ENCODE measurements at regions not wholly inside any gene's neighbourhood (a gene's known extent, or its start where the extent isn't known, plus 50 kb on each side); places are given as distances from the start of the nearest gene placed in this dataset.

DNA sequence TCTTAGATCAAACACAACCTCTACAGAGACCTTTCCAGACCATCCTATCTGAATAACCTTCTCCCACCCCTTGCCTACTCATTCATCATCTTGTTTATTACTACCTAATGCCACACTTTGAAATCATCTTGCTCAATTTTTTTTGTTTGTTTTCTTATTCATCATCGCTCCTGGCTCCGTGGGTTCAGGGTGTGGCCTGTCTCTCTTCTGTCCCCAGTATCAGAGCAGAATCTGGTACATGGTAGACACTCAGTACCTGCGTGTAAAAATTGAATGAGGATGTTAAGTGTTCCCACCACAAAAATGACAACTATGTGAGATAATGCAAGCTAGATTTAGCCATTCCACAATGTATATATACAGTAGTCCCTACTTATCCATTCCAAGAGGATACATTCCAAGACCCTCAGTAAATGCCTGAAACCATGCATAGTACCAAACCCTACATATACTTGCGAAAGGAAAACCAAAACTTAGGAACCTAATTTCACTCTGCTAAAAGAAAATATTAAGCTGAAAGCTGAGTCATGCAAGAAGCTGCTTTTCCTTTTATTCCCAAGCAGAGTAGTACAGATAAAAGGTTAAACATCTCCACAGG, 72.1 kb upstream of the SEC61G start:
- no peak for TF ChIP-seq RCOR1 (IDR thresholded peaks at IDR 0.05; ENCODE audit: insufficient replicate concordance, low read length)
- TF ChIP-seq, protein P1, sequence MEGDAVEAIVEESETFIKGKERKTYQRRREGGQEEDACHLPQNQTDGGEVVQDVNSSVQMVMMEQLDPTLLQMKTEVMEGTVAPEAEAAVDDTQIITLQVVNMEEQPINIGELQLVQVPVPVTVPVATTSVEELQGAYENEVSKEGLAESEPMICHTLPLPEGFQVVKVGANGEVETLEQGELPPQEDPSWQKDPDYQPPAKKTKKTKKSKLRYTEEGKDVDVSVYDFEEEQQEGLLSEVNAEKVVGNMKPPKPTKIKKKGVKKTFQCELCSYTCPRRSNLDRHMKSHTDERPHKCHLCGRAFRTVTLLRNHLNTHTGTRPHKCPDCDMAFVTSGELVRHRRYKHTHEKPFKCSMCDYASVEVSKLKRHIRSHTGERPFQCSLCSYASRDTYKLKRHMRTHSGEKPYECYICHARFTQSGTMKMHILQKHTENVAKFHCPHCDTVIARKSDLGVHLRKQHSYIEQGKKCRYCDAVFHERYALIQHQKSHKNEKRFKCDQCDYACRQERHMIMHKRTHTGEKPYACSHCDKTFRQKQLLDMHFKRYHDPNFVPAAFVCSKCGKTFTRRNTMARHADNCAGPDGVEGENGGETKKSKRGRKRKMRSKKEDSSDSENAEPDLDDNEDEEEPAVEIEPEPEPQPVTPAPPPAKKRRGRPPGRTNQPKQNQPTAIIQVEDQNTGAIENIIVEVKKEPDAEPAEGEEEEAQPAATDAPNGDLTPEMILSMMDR (conservative IDR thresholded peaks at IDR 0.05; ENCODE audit: low read depth, low read length), result no peak
- no peak for TF ChIP-seq SMC3 (IDR thresholded peaks at IDR 0.05; ENCODE audit: low read depth, low read length)
- TF ChIP-seq MAFK (IDR thresholded peaks at IDR 0.05; ENCODE audit: low read depth, low read length), result no peak
- TF ChIP-seq USF2 (IDR thresholded peaks at IDR 0.05; ENCODE audit: low read depth, low read length), result no peak
- TF ChIP-seq CEBPB (IDR thresholded peaks at IDR 0.05; ENCODE audit: low read depth, low read length), result no peak
- TF ChIP-seq RFX5 (IDR thresholded peaks at IDR 0.05; ENCODE audit: low read depth, low read length), result no peak
- no peak for TF ChIP-seq POLR2A (IDR thresholded peaks at IDR 0.05; ENCODE audit: low read depth, low read length)
- TF ChIP-seq, protein P2, sequence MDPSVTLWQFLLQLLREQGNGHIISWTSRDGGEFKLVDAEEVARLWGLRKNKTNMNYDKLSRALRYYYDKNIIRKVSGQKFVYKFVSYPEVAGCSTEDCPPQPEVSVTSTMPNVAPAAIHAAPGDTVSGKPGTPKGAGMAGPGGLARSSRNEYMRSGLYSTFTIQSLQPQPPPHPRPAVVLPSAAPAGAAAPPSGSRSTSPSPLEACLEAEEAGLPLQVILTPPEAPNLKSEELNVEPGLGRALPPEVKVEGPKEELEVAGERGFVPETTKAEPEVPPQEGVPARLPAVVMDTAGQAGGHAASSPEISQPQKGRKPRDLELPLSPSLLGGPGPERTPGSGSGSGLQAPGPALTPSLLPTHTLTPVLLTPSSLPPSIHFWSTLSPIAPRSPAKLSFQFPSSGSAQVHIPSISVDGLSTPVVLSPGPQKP (IDR thresholded peaks at IDR 0.05; ENCODE audit: borderline replicate concordance, low read depth, low read length), result no peak
- no peak for TF ChIP-seq MAZ (IDR thresholded peaks at IDR 0.05; ENCODE audit: borderline replicate concordance, low read depth, low read length)

Data from IMR-90 (cell line).